Femur (tissue), 1 donor: ENCODE measurements at regions not wholly inside any gene's neighbourhood (a gene's known extent, or its start where the extent isn't known, plus 50 kb on each side); places are given as distances from the start of the nearest gene placed in this dataset.

ENCODE experiments used
- DNase-seq: peaks from one replicate; pipeline ENCODE4 v3.0.0-alpha.2; 2017

DNA sequence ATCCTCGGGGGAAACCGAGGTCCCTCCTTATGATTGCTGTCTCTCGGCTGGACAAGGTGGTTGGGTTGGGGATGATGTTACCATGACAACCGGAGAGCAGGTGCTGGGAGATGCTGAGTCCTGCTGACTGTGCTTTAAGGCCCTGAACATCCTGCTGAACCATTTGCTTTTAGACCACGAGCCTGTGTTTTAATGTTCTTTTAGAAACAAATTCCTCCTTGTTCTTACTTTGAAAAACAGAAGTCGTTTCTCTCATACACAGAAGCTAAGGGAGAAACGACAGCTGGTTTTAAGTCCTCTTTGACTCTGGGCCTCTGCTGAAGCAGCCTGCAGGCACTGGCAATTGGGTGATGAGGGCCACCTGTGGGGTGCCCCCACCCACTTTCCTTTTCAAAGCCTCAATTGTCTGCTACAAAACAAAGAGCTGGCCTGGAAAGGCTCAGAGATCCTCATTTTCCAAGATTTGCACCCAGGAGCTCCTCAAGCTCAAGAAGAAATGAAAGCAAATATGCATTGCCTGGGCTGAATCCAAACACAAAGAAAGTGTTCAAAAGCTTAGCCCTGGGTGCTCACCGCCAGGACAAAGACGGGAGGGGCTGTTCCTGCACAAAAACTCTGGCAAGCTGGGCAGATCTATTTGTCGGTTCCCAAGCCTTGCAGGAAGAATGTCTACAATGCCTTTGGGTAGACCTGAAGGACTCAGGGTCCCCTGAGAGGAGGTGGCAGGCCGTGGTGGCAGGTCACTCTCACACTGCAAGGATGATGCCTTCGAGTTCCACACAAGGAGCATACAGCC is 90.0 kb upstream of the CLMN start:
- no peak for DNase-seq

DNA sequence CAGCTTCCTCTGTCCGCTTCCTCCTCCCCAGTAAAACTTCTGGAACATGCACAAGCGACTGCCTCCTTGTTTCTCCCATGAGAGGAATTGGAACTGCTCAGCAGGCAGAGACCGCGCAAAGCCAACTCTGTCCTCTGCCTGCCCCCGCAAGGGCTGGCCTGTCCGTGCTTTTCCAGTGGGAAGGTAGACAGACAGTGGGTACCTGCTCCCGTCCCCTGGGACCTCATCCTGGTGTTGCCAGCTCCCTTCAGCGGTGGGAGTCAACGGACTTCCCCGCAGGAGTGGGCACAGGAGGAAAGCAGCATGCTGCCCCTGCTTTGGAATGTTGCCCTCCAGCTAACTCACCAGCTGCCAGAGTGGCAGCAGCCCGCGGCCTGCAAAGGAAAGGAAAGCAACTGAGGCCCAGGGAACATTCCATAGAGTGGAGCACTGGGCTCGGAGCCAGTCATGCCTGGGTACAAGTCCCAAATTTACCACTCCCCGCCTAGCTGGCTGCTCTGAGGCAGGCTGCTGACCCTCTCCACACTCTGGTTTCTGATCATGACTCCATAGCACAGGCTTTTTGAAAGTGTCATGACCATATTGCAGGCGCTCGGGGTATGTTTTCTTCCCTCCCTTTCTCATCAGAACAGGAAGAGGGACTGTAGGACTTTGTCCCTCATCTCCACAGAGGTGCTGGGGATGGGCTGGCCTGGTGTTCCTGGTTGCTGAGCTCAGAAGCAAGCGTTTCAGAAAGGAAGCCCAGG is 89.2 kb upstream of the CLMN start:
- DNase-seq, result no peak

DNA sequence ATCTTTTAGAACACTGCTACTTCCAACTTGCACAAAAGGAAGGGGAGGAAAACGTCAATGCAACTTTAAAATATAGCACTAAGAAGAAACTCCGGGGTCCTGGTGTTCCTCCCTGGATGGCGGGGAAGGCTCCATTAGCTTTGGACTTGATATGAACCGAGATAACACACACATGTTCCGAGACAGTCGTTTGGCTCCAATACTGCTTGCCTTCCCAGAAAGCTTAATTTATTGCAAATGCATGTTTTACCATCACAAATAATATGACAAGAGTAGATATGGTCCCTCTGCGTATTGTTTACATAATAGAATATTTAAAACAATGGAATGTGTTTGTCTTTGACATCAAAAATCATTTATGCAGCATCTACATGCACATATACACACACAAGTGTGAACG is 87.6 kb upstream of the CLMN start:
- no peak for DNase-seq

DNA sequence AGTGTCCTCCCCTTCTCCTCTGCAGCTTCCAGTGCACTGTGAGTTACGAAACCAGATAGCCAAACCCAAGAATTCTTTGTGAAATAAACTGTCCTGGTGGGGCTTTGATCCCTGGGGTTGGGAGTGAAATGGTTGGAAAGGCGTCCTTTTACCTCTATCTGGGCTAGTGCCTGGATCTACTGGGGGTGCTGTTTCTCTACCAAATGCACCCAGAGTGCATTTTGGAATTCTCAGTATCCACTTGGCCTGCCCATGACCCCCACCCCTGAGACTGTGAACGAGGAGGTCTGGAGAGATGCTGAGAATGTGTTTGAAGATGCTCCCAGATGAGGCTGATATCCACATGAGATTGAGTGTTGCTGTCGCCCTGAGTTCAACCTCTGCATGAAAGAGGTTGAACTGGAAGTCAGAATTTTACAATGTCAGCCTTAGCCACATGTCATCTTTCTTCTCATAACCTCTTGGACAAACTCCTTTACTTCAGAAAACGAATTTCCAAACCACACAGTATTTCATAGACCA is 87.1 kb upstream of the CLMN start:
- no peak for DNase-seq

DNA sequence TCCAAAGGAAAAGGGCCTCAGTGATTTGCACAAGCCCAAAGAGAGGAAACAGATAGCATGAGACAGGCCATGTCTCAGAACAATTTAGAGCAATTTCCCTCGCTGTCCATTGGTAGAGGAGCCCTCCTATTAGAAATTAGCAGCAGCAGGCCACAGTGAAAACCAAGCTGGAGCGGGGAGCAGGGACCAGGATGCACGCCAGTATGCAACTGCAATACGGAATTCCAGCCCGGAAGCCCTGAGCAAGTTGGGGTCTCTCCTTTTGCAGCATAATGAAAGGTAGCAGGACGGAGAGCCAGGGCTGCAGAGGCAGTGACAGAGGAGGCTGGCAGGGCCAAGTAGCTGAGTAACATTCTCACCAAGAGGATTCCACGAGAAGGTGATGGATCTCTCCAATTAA is 84.9 kb upstream of the CLMN start:
- DNase-seq, result peak; percentile 43

DNA sequence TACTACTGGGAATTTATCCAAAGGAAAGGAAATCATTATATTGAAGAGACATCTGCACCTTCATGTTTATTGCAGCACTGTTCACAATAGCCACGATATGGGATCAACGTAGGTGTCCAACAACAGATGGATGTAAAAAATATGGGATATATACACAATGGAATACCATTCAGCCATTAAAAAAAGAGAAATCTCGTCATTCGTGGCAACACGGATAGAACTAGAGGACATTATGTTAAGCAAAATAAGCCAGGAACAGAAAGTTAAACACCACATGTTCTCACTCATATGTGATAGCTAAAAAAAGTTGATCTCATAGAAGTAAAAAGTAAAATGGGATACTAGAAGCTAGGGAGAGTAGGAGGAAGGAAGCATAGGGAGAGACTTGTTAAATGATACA is 82.9 kb upstream of the CLMN start:
- DNase-seq, result no peak

DNA sequence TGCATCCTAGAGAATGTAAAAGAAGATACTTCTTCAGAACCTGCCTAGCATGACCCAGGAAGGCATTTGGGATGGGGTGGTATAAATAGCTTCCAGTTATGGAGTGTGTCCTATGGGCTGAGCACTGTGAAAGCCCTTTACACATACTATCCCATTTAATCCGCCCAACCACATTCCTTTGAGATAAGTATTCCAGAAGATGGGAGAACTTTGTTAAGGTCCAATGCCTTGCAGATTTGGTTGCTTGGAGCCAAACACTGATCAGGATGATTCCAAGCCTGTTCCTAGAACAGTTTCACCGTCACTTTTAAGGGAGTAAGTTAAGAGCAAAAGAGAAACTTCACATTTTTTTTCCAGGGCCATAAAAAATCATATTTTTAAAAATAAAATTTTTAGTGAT is 82.5 kb upstream of the CLMN start:
- no peak for DNase-seq

DNA sequence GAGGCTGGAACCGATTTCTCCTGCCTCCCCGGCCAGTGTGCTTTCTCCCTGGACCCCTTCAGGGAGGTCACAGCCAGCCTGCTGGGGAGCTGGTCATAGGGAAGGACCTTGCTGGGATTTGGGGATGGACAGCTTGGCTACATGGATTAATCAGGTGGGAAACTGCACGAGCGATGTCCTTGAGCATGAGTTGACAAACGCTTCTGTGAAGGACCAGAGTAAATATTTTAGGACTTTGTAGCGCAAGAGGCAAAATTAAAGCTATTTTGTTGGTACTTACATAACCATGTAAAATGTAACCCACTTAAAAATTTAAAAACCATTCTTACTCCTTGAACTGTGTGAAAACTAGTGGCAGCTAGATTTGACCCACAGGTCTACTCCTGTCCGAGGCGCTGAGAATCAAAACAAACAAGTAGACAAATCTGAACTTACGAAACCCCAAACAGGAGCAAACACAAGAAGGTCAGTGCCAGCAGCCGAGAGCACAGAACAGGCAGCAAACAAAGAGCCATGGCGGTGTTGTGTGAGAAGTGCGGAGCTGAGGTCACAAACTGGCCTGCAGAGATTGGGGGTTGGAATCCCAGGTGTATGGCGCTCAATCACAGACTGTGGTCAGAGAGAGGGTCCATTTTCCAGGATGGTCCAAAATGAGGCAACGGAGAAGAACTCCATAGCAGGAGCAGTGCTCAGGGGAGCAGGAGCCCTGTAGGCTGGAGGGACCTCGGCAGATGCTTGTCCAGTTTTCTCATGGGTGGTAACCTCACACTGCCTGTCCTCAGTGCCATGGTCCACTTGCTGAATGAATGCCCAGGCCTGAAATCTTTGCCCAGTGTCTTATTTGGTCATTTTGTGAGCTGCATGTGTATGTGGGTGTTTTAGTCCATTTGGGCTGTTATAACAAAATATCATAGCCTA is 79.2 kb upstream of the CLMN start:
- no peak for DNase-seq

DNA sequence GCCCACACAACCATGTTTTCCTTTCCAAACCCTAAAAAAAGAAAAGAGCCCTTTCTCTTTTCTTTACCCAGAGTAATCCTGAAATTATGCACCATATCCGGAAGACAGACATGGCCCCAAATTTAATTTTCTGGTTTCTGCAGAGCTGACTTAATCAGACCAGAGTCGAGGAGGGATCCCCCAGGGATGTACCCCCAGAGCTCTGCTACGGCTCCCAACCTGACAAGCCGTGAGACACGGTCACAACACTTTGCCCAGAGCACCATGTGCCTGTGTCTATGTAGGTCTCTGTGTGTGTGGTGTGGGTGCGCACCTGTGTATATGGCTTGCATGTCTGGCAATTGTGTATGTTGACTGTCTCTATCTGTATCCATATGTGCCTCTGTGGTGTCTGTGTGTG is 77.6 kb upstream of the CLMN start:
- no peak for DNase-seq

DNA sequence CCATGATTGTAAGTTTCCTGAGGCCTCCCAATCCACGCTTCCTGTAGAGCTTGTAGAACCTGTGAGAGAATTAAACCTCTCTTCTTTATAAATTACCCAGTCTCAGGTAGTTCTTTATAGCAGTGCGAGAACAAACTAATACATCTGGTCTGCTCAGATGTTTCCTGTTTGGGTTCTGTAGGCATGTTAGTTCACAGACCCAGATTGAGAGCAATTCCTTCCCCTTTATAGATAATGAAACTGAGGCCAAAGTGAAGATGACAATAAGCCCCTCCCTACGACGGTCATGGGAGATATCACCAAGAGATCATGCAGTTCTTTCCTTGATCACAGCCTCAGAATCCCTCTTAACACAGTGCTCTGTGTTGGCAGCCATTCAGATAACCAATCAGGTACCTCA is 76.5 kb upstream of the CLMN start:
- no peak for DNase-seq

DNA sequence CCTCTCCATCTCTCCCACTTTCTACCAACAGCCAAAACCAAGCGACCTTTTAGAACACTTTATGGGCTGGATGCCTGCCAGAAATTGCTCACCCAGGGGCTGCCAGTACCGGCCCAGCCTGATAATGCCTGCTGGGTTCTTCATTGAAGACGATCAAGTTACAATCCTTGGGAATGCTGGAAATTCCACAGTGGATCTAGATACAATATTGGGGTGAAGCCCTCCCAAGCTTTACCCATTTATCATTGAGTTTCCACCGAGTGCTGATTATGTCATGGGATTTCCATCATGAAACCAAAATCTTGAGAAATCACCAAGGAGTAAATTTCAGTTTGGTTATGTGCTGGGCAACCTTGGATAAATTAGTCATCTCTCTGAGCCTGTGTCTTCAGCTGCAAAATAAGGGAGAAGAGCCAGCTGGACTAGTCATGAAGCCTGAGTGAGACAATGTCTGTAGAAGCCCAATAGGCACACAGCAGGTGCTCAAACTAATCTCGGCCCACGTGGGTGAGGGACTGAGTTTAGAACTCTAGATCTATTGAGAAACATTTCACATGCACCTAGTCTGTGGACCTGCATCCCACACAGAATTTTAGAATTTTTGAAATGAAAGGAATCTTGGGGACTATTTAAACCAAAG is 75.5 kb upstream of the CLMN start:
- no peak for DNase-seq

DNA sequence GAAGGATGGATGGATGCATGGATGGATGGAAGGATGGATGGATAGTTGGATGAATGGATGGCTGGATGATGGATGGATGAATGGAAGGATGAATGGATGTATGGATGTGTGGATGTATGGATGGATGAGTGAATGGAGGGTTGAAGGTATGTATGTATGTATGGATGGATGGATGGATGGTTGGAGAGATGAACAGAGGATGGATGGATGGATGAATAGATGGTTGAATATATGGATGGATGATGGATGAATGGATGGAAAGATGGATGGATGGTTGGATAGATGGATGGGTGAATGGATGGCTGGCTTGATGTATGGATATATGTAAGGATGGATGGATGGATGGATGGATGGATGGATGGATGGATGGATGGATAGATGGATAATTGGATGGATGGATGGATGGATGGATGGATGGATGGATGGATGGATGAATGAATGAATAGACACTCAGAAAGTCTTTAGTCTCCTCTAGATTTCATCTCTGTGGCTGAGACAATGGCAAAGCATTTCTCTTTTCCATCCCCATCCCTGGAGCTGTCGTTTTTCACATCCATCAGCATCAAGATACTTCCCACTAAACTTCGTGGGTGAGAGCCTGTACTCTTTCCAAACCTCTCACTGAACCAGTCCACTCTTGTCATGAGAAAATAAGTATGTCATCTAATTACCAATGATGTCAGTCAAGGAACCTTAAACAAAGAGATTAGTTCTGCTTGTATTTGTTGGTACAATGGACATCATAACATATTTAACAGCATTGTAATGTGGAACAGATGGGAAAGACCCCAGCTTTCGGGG is 74.8 kb upstream of the CLMN start:
- DNase-seq, result no peak

DNA sequence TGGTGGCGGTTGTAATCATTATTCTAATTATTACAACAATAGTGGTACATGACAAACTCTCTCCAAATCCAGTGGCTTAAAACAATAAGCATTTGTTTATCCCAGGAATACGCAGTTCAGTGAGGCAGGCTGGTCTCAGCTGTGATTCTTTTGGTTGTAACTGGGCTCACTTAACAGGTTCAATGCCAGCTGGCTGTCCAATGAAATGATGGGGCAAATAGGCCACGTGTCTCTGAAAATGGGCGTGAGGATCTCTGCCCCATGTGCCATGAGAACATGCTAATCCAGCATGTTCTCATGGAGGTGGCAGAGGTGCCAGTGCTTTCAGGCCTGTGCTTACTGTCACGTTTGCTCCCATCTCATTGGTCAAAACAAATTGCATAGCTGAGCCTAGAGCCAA is 73.1 kb upstream of the CLMN start:
- DNase-seq, result no peak

DNA sequence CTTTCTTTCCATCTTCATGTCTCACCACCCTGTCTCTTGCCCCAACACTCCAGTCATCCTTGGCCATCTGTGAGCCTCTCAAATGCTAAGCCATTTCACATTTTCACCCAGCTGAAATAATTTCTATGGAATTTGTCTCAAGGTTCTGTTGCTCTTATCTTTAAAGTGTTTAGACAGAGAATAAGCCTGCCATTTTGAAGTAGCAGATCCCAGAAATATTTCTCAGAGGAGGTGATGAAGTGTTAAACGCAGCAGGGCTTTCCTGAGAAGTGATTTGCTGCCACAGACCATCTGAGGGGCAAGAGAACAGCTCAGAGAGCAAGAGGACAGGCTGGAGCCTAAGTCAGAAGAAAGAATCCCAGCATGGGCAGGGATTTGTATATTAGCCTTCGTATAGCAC is 71.6 kb upstream of the CLMN start:
- DNase-seq, result no peak

DNA sequence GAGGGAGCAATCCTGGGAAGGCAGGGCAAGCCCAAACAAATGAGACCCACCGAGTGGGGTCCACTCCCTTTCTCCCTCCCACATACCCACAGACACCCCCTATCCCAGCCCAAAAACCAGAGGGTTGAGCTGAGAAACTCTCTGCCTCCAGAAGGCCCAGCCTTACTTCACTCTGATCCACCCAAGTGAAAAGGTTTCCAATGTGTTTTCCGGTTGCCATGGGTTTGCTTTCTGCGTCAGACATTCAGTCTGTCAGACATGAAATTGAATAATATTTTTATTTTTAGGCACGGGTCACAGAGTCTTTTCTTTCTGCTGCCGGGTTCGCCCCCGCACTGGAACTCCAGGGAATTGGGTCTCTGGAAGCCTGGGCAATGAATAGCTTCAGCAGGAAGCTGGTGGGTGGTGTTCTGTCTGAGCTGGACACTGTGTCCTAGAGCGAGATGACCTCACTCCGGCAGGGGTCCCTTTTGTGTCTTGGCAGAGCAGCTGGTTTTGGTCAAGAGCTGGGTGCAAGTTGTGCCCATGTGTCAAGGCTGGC is 69.8 kb upstream of the CLMN start:
- peak; percentile 57 for DNase-seq

DNA sequence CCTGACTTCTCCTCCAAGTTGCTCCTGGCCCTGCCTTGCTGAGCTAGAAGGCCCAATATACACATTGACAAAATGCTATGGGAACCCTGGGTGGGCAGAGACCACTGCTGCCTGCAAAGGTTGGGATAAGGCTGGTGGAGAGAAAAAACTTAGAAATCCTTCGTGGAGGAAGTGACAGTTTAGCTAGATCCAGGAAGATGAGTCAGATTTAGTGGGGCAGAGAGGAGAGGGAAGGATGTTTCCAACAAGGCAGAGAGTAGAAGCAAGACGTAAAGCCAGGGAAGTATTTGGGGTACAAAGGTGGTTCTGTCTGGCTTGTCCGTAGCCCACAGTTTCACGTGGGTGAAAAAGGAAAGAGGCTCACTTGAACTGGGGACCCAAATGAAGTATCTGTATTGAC is 69.0 kb upstream of the CLMN start:
- DNase-seq, result no peak

DNA sequence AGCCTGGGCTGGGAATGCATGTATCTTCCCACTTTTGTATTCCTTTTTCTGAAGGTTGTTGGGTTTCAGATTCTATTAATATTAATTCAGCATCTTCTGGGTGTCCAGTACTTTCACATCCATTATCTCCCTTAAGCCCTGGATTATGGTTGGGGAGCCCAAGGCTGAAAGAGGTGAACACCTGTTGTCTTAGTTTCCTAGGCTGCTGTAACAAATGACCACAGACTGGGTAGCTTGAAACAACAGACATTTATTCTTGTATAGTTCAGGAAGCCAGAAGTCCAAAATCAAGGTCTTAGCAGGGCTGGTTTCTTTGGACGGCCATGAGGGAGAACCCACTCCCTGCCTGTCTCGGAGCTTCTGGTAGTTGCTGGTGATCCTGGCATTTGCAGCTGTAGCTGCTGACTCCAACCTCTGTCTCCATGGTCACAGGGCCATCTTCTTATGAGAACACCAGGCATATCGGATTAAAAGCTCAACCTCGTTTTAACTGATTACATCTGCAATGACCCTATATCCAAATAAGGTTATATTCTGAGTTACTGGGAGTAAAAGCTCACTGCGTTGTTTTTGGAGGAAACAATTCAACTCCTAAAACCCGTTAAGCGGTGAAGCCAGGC is 68.2 kb upstream of the CLMN start:
- no peak for DNase-seq

DNA sequence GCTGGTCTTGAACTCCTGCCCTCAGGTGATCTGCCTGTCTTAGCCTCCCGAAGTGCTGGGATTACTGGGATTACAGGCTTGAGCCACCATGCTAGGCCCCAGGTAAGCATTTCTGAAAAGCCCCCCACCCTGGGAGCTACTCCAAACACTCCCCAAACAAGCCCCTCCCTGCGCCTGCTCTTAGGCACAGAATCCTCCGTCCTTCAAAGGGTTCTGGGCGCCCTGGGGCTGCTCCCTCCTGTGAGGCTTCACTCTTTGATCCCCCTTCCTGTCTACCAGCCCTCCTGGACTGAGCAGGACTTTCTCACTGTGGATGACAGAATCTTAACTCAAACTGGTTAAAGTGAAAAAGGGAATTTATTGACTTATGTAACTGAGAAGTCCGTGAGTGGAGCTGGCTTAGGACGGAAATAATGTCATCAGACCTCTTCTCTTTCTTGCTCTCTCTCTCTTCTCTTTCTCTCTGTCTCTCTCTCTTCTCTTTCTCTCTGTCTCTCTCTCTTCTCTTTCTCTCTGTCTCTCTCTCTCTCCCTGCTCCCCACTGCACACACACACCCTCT is 66.9 kb upstream of the CLMN start:
- DNase-seq, result no peak

DNA sequence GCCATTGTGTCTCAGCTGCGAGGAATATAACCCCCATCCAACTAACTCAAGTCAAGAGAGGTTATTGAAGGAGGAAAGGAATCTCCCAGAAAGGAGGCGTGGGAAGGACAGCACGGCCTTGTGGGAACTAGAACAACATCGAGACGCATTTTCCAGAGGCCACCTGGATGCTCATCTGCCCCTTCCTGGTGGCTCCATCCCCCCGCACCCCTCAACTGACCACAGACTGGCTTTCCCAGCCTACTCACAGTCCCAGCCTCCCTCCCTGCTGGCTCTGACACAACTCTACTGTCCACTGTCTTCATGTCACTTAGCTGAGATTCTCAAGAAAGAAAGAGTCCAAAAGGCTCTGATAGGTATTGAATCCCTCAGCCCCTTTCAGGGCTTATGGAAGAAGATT is 66.0 kb upstream of the CLMN start:
- no peak for DNase-seq

DNA sequence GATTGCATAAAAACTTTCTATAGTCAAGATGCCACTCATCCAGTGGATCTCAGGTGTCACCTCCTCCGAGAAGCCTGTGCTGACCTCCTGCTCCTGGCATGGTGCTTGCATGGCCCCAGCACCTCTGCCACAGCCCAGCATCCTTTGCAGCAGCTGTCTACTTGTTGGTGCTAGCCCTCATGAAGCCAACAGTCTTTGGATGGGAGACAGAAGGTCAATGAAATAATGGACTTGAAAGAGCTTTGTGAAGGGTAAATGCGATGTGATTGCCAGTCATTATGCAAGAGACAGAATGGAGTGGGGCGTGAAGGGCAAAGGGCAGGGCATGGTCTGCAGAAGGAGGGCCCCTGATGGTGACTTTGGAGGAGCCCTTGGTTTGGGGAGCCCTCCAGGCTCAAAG is 63.0 kb upstream of the CLMN start:
- DNase-seq, result no peak

DNA sequence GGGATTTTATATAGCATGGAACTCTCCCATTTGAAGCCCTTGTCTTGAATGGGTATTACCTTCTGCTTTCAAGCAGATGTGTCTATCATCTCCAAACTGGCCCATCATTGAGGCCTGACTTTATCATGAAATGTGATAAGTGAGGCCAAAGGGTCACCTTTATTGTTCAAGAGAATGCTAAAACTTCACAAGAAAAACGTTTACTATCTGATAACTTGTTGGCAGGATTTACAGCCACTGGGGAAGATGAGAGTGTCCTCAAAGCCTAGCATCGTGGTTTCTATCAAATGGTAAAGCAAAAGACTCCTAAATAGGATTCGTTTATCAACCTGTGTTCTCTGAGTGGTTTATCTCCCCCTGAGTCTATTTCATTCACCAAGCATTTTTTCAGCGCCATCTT is 62.0 kb upstream of the CLMN start:
- no peak for DNase-seq
